ENCODE measurements at regions not wholly inside any gene's neighbourhood (a gene's known extent, or its start where the extent isn't known, plus 50 kb on each side); places are given as distances from the start of the nearest gene placed in this dataset.

DNA sequence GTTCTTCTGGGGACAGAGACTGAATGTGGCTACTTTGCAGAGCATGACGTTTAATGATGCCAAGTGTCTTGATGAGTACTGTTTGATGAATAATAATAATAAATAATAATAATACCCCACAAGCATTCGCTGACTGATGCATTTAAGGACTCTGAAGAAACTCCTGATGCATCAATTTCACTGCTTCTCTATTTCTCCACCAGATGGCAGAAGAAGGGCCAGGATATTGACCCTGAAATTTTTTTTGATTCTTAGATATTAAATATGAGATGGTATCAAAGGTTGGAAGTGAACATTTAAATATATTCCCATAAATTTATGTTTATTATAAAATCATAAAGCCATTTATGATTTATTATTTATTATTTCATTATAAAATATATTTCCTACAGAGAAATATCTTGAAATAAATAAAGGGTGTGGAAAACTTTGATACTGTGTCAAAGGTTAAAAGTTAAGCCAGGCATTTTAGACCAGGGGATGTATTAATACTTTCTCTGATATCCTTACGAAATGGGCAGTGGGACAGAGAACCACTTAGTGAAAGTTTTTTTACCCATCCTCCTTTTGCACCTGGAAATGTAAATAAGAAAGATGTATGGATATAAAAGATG is 170.9 kb downstream of the LACC1 start:
- no peak for TF ChIP-seq POLR2AphosphoS5 (IDR thresholded peaks at IDR 0.05)
- TF ChIP-seq, protein P1, sequence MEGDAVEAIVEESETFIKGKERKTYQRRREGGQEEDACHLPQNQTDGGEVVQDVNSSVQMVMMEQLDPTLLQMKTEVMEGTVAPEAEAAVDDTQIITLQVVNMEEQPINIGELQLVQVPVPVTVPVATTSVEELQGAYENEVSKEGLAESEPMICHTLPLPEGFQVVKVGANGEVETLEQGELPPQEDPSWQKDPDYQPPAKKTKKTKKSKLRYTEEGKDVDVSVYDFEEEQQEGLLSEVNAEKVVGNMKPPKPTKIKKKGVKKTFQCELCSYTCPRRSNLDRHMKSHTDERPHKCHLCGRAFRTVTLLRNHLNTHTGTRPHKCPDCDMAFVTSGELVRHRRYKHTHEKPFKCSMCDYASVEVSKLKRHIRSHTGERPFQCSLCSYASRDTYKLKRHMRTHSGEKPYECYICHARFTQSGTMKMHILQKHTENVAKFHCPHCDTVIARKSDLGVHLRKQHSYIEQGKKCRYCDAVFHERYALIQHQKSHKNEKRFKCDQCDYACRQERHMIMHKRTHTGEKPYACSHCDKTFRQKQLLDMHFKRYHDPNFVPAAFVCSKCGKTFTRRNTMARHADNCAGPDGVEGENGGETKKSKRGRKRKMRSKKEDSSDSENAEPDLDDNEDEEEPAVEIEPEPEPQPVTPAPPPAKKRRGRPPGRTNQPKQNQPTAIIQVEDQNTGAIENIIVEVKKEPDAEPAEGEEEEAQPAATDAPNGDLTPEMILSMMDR (IDR thresholded peaks at IDR 0.05) = peak; percentile 52 to 75 (median 64)
